Ovary (tissue), 3 donors: ENCODE measurements at regions not wholly inside any gene's neighbourhood (a gene's known extent, or its start where the extent isn't known, plus 50 kb on each side); places are given as distances from the start of the nearest gene placed in this dataset.

ENCODE experiments used
- CTCF ChIP-seq, 3 donors: fragments of 450-650 bp in 2 of 3; fragments of 200-600 bp in 1 of 3; IDR thresholded peaks; one replicate each; pipeline versions ENCODE4 v1.5.1 to v1.8.0; 2016 to 2022; ENCODE audit warnings: antibody characterized with exemption in 3 of 3, mild to moderate bottlenecking in 1 of 3
- EP300 ChIP-seq: sonication (generic); formaldehyde crosslinking; IDR thresholded peaks from one replicate; pipeline ENCODE4 v1.6.1; 2017; ENCODE audit warnings: antibody characterized with exemption
- POLR2A ChIP-seq: fragments of 450-650 bp; IDR thresholded peaks from one replicate; pipeline ENCODE4 v1.6.1; 2017; ENCODE audit warnings: antibody characterized with exemption, mild to moderate bottlenecking, moderate library complexity
- donor health status: DM: no; HTN: no; CAD: no.

DNA sequence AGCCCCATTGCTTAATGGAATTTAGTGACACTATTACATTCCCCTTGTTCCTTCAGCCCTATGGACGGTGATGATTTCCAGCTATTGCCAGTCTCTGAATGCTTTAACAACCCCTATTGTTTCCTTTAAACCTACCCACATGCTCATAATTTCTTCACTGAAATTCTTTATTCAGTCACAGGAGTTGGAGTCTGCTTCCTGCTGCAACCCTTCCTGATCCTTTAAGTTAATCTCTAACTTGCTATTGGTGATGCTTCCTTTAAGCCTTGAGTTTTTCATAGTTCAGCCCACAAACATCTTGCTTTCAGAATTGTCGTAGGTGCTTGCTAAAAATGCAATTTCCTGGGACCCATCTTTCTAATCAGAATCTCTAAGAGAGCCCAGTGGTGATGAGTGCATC, 66.3 kb upstream of the TNFAIP3 start:
- TF ChIP-seq CTCF (IDR thresholded peaks at IDR 0.05): no peak
- TF ChIP-seq EP300: no peak
- TF ChIP-seq POLR2A: no peak
